H1 (cell line): ENCODE measurements at regions not wholly inside any gene's neighbourhood (a gene's known extent, or its start where the extent isn't known, plus 50 kb on each side); places are given as distances from the start of the nearest gene placed in this dataset.

Experiments used
- CTCF ChIA-PET: fragments of 300-600 bp; sonication (Branson Sonifier 250); formaldehyde crosslinking; loops from one replicate; lab custom pipeline; 2021; ENCODE audit not compliant: partially characterized antibody; lab: Charles Lee
- POLR2A ChIA-PET: fragments of 300-600 bp; sonication (Branson Sonifier 250); formaldehyde crosslinking; loops from one replicate; lab custom pipeline; 2021; ENCODE audit warnings: inconsistent platforms; ENCODE audit not compliant: partially characterized antibody; lab: Charles Lee
- DNase-seq, 2 experiments: peaks; one replicate each; pipeline versions ENCODE4 v3.0.0 to v3.0.0-alpha.2; 2010 to 2022; ENCODE audit warnings: low spot score in 2 of 2, low read depth in 1 of 2, mixed read lengths in 1 of 2
- FAIRE-seq: peaks from 2 replicates; lab custom pipeline; 2011; peaks lifted over from hg19 to GRCh38; lab: Jason Lieb, UNC
- H2AFZ ChIP-seq: 2 replicates; pipeline ENCODE4 v1.8.1; 2012; ENCODE audit warnings: low read length, inconsistent platforms
- H2AK5ac ChIP-seq: 2 replicates; pipeline ENCODE4 v1.6.1; 2013; ENCODE audit warnings: low read depth, low read length
- H2BK120ac ChIP-seq: replicated peaks from 2 replicates; pipeline ENCODE3; 2013; ENCODE audit warnings: low read depth, low read length, inconsistent platforms
- H2BK12ac ChIP-seq: 2 replicates; pipeline ENCODE4 v1.6.1; 2013; ENCODE audit warnings: low read depth, low read length
- H2BK15ac ChIP-seq: 2 replicates; pipeline ENCODE4 v1.6.1; 2013; ENCODE audit warnings: low read length
- H2BK20ac ChIP-seq: 2 replicates; pipeline ENCODE4 v1.6.1; 2013; ENCODE audit warnings: low read length
- H2BK5ac ChIP-seq: 2 replicates; pipeline ENCODE4 v1.6.1; 2013; ENCODE audit warnings: low read depth, low read length
- H3K14ac ChIP-seq: 2 replicates; pipeline ENCODE4 v1.6.1; 2013; ENCODE audit warnings: inconsistent platforms; ENCODE audit not compliant: insufficient read length
- H3K18ac ChIP-seq: 2 replicates; pipeline ENCODE4 v1.6.1; 2013; ENCODE audit warnings: low read length; ENCODE audit errors: extremely low read depth
- H3K23ac ChIP-seq: 2 replicates; pipeline ENCODE4 v1.6.1; 2013; ENCODE audit warnings: inconsistent platforms; ENCODE audit not compliant: insufficient read length
- H3K23me2 ChIP-seq: 2 replicates; pipeline ENCODE4 v1.6.1; 2013; ENCODE audit warnings: low read depth, low read length
- H3K27ac ChIP-seq: 2 replicates; pipeline ENCODE4 v1.6.1; 2011; ENCODE audit warnings: low read depth, low read length, inconsistent platforms
- H3K27me3 ChIP-seq, 4 experiments: replicated peaks in 1 of 4; 1 replicate in 1 of 4; 2 replicates in 3 of 4; pipeline versions ENCODE4 v1.6.1 to v1.8.1; 2011 to 2013; ENCODE audit warnings: low read length in 3 of 4, mild to moderate bottlenecking in 3 of 4, inconsistent platforms in 2 of 4, mixed read lengths in 2 of 4, moderate library complexity in 1 of 4; ENCODE audit not compliant: control insufficient read depth in 3 of 4, insufficient read depth in 3 of 4; ENCODE audit errors: extremely low read depth in 1 of 4
- H3K36me3 ChIP-seq, 4 experiments: 2 replicates each; pipeline versions ENCODE4 v1.6.1 to v1.8.1; 2011 to 2013; ENCODE audit warnings: mild to moderate bottlenecking in 4 of 4, low read length in 3 of 4, moderate library complexity in 2 of 4, control low read depth in 1 of 4, inconsistent platforms in 1 of 4; ENCODE audit not compliant: insufficient read depth in 4 of 4, control insufficient read depth in 2 of 4
- H3K4ac ChIP-seq: replicated peaks from 2 replicates; pipeline ENCODE3; 2013; ENCODE audit warnings: low read length, low read depth, mixed read lengths, inconsistent platforms; ENCODE audit not compliant: insufficient read length
- H3K4me1 ChIP-seq, 4 experiments: replicated peaks in 1 of 4; 1 replicate in 1 of 4; 2 replicates in 3 of 4; pipeline versions ENCODE4 v1.6.1 to v1.8.1; 2011 to 2013; ENCODE audit warnings: low read length in 3 of 4, inconsistent platforms in 2 of 4, mixed read lengths in 1 of 4; ENCODE audit not compliant: insufficient read depth in 4 of 4, control insufficient read depth in 3 of 4
- H3K4me2 ChIP-seq, 2 experiments: 2 replicates each; pipeline versions ENCODE4 v1.6.1 to v1.8.1; 2011 to 2013; ENCODE audit warnings: low read depth in 2 of 2, low read length in 2 of 2, control low read depth in 1 of 2, inconsistent platforms in 1 of 2, mild to moderate bottlenecking in 1 of 2; ENCODE audit not compliant: insufficient read depth in 1 of 2
- H3K4me3 ChIP-seq, 4 experiments: fragments of 200-600, 300-600 bp in 1 of 4; sonication (generic), shearing (Covaris generic), sonication (Bioruptor Twin) in 1 of 4; 2 replicates each; pipeline versions ENCODE4 v1.5.1 to v1.8.1; 2011 to 2016; ENCODE audit warnings: low read length in 4 of 4, low read depth in 3 of 4, control low read depth in 2 of 4, inconsistent platforms in 2 of 4, mild to moderate bottlenecking in 2 of 4, mixed read lengths in 1 of 4, moderate library complexity in 1 of 4; ENCODE audit not compliant: insufficient read depth in 2 of 4; ENCODE audit errors: extremely low read depth in 1 of 4
- H3K56ac ChIP-seq: replicated peaks from 2 replicates; pipeline ENCODE3; 2013; ENCODE audit warnings: low read depth, mild to moderate bottlenecking, mixed read lengths, low read length, inconsistent platforms; ENCODE audit not compliant: insufficient read length
- H3K79me1 ChIP-seq: 2 replicates; pipeline ENCODE4 v1.6.1; 2013; ENCODE audit warnings: low read depth, low read length, control low read depth
- H3K79me2 ChIP-seq, 2 experiments: 2 replicates each; pipeline versions ENCODE4 v1.6.1 to v1.8.1; 2012 to 2013; ENCODE audit warnings: low read length in 2 of 2, mild to moderate bottlenecking in 2 of 2, inconsistent platforms in 1 of 2; ENCODE audit not compliant: insufficient read depth in 2 of 2, control insufficient read depth in 1 of 2
- H3K9ac ChIP-seq, 4 experiments: replicated peaks in 1 of 4; 1 replicate in 1 of 4; 2 replicates in 3 of 4; pipeline versions ENCODE4 v1.6.1 to v1.8.1; 2011 to 2013; ENCODE audit warnings: low read depth in 3 of 4, low read length in 3 of 4, control low read depth in 2 of 4, mild to moderate bottlenecking in 2 of 4, moderate library complexity in 2 of 4, inconsistent platforms in 1 of 4; ENCODE audit errors: extremely low read depth in 1 of 4
- H3K9me3 ChIP-seq, 2 experiments: 2 replicates each; pipeline versions ENCODE4 v1.6.1 to v1.8.1; 2012 to 2013; ENCODE audit warnings: mild to moderate bottlenecking in 2 of 2, moderate library complexity in 2 of 2, control low read depth in 1 of 2, inconsistent platforms in 1 of 2, low read depth in 1 of 2, low read length in 1 of 2, mixed read lengths in 1 of 2; ENCODE audit not compliant: insufficient read depth in 2 of 2
- H4K20me1 ChIP-seq, 2 experiments: replicated peaks in 1 of 2; 2 replicates each; pipeline versions ENCODE3 to v1.8.1; 2011 to 2013; ENCODE audit warnings: inconsistent platforms in 2 of 2, low read length in 2 of 2, mild to moderate bottlenecking in 1 of 2; ENCODE audit not compliant: insufficient read depth in 2 of 2, control insufficient read depth in 1 of 2
- H4K5ac ChIP-seq: 2 replicates; pipeline ENCODE4 v1.6.1; 2013; ENCODE audit warnings: low read length, low read depth, mixed read lengths, inconsistent platforms; ENCODE audit not compliant: insufficient read length
- H4K8ac ChIP-seq: 2 replicates; pipeline ENCODE4 v1.8.0; 2013; ENCODE audit warnings: mild to moderate bottlenecking, moderate library complexity, low read length, inconsistent platforms; ENCODE audit not compliant: insufficient read depth; ENCODE audit errors: extremely low read depth
- H4K91ac ChIP-seq: replicated peaks from 2 replicates; pipeline ENCODE3; 2013; ENCODE audit warnings: low read length, mixed read lengths, inconsistent platforms; ENCODE audit not compliant: insufficient read length
- BCL11A ChIP-seq, 2 experiments: IDR thresholded peaks; one replicate each; pipeline ENCODE4 v1.6.1; 2011; ENCODE audit warnings: low read depth in 2 of 2, low read length in 2 of 2, mild to moderate bottlenecking in 2 of 2
- CBX5 ChIP-seq: fragments of 300-800, 300-1000 bp; sonication (generic); IDR thresholded peaks from 2 replicates; pipeline ENCODE4 v1.7.1; 2016; ENCODE audit warnings: antibody characterized with exemption, low read length, low read depth
- CHD1 ChIP-seq: IDR thresholded peaks from 2 replicates; pipeline ENCODE4 v1.6.1; 2012; ENCODE audit warnings: low read depth, low read length, improper control_type of control experiment
- CTBP2 ChIP-seq: IDR thresholded peaks from 2 replicates; pipeline ENCODE4 v1.7.0; 2011; ENCODE audit warnings: borderline replicate concordance, mild to moderate bottlenecking, moderate library complexity, mixed read lengths, low read length; ENCODE audit not compliant: insufficient read depth, insufficient read length
- JUND ChIP-seq: IDR thresholded peaks from 2 replicates; pipeline ENCODE4 v1.6.1; 2011; ENCODE audit warnings: mild to moderate bottlenecking, improper control_type of control experiment, low read length
- MAFK ChIP-seq: IDR thresholded peaks from 2 replicates; pipeline ENCODE4 v1.6.1; 2012; ENCODE audit warnings: low read depth, mild to moderate bottlenecking, improper control_type of control experiment, low read length
- NANOG ChIP-seq: IDR thresholded peaks from 2 replicates; pipeline ENCODE4 v1.6.1; 2011; ENCODE audit warnings: low read length, low read depth, mild to moderate bottlenecking, inconsistent platforms; ENCODE audit not compliant: insufficient read depth, poor library complexity, severe bottlenecking
- POLR2AphosphoS5 ChIP-seq: IDR thresholded peaks from 2 replicates; pipeline ENCODE4 v1.6.1; 2011; ENCODE audit warnings: low read depth, low read length
- RXRA ChIP-seq: IDR thresholded peaks from 2 replicates; pipeline ENCODE4 v1.6.1; 2011; ENCODE audit warnings: low read depth, mild to moderate bottlenecking, low read length, moderate library complexity; ENCODE audit not compliant: insufficient read depth
- SIN3A ChIP-seq, 2 experiments: IDR thresholded peaks in 1 of 2; conservative IDR thresholded peaks in 1 of 2; 2 replicates each; pipeline ENCODE4 v1.6.1; 2011 to 2012; ENCODE audit warnings: low read length in 2 of 2, improper control_type of control experiment in 1 of 2, low read depth in 1 of 2, mild to moderate bottlenecking in 1 of 2
- SP2 ChIP-seq: IDR thresholded peaks from 2 replicates; pipeline ENCODE4 v1.6.1; 2012; ENCODE audit warnings: mild to moderate bottlenecking, low read length, inconsistent platforms
- TAF7 ChIP-seq: optimal IDR thresholded peaks from 2 replicates; pipeline ENCODE3; 2011; ENCODE audit warnings: low read depth, mild to moderate bottlenecking, inconsistent platforms, low read length, moderate library complexity, borderline replicate concordance
- YY1 ChIP-seq: IDR thresholded peaks from 2 replicates; pipeline ENCODE4 v1.6.1; 2011; ENCODE audit warnings: low read depth, mild to moderate bottlenecking, low read length
- WGBS, 2 experiments: shearing (Covaris generic) in 1 of 2; methylation state at CpG; one replicate each; pipeline versions ENCODE4 v1.1.6 to v1.1.7; 2013 to 2015; ENCODE audit warnings: low lambda C conversion rate in 2 of 2, mixed read lengths in 2 of 2, inconsistent platforms in 1 of 2, low coverage in 1 of 2, missing lambda C conversion rate in 1 of 2; ENCODE audit not compliant: insufficient replicate concordance in 2 of 2, insufficient coverage in 1 of 2, insufficient read length in 1 of 2; ENCODE audit errors: extremely low coverage in 1 of 2, missing lambda C conversion rate in 1 of 2; 5-methylcytosine and 5-hydroxymethylcytosine counted together

DNA sequence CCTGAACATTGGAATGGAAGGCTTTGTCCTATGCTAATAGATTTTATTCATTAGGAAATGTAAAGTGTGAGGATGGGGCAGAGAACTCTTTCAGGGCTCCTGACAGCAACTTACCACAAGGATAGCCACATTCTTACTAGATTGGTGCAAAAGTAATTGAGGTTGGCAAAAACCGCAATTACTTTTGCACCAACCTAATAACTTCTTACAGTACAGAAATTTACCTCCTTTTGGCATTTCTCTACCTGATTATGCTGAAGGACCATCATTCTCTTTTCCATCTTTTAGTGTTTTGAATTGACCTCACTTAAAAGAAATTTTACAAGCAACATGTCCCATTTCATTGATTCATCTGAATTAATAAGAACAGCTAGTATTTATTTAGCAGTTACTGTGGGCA, 109.2 kb upstream of the AP1S2 start:
- Histone ChIP-seq H3K4ac (no peak overlapping the region), H2BK12ac (no peak overlapping the region), H3K56ac (no peak overlapping the region), H3K36me3 (no peaks in the 10 kb centered on the region), H2BK20ac (no peak overlapping the region), H3K27ac (no peak overlapping the region), H3K9ac (no peak overlapping the region), H3K79me2 (no peaks in the 10 kb centered on the region), H3K18ac (no peak overlapping the region), H2AK5ac (no peak overlapping the region), H3K79me1 (no peaks in the 10 kb centered on the region), H4K5ac (no peak overlapping the region), H3K23ac (no peak overlapping the region), H3K23me2 (no peaks in the 10 kb centered on the region), H3K4me1 (no peaks in the 10 kb centered on the region), H3K9me3 (no peaks in the 10 kb centered on the region), H2AFZ (no peak overlapping the region), H4K91ac (no peak overlapping the region), H2BK5ac (no peak overlapping the region), H3K27me3 (no peaks in the 10 kb centered on the region), H4K8ac (no peak overlapping the region), H2BK15ac (no peak overlapping the region), H3K4me2 (no peak overlapping the region), H4K20me1 (no peaks in the 10 kb centered on the region), H2BK120ac (no peak overlapping the region), H3K4me3 (no peak overlapping the region), H3K14ac (no peak overlapping the region)
- POLR2A ChIA-PET = no interaction called here
- CTCF ChIA-PET = interaction anchor here (1.9 kb wide), 1 partner anchor 32 kb away, joined by 3 read pairs; no protein-coding TSS in a partner anchor
- TF ChIP-seq RXRA = no peak
- no peak for TF ChIP-seq CTBP2
- no peak for TF ChIP-seq CHD1
- no peak for TF ChIP-seq CBX5
- TF ChIP-seq NANOG = no peak
- no peak for TF ChIP-seq SIN3A (conservative IDR thresholded peaks at IDR 0.05 in 1 of 2, IDR thresholded peaks at IDR 0.05 in 1 of 2; ENCODE audit: low read depth in 1 of 2, low read length in 2 of 2)
- TF ChIP-seq MAFK = no peak
- TF ChIP-seq JUND = no peak
- TF ChIP-seq YY1 = no peak
- TF ChIP-seq BCL11A (IDR thresholded peaks at IDR 0.05; ENCODE audit: low read depth in 2 of 2, low read length in 2 of 2) = no peak
- TF ChIP-seq TAF7 = no peak
- no peak for TF ChIP-seq POLR2AphosphoS5
- no peak for TF ChIP-seq SP2
- no peak for FAIRE-seq
- DNase-seq = no peak
- WGBS, 2 experiments = 80% methylated on average over 1 of the region's 1 CpG; no CpG with 5 or more reads in 1 of the 2 experiments
